ENCODE measurements at regions not wholly inside any gene's neighbourhood (a gene's known extent, or its start where the extent isn't known, plus 50 kb on each side); places are given as distances from the start of the nearest gene placed in this dataset.
"Not testable (repeated sequence)": the region's sequence is repeated elsewhere in the genome, so short reads cannot be mapped to it uniquely, and the experiment has no call there.

DNA sequence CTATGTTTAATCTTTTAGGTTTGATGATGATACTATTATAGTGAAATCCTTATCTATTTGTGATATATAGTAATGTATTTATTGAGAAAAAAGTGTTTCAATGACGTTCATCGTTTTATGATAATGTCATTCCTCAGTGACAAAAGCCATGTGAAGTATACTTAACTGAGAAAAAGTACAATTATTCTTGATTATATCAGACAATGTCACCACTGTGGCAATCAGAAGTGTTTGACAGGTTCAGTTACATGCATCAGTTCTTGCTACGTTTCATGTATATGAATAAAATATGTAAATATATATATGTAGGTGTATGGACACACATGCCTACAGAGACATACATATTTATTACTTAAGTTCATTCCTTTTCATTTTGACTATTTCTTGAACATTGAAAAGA is 341.5 kb upstream of the CDH10 start:
- Mint-ChIP-seq H3K27me3 (no peaks in the 10 kb centered on the region), H3K27ac (no peak overlapping the region), H3K9me3 (peaks cover 0 to 20% (median 7%) of the 10 kb centered on the region in 11 donors), H3K36me3 (no peaks in the 10 kb centered on the region), H3K4me3 (no peak overlapping the region), H3K4me1 (no peaks in the 10 kb centered on the region)
- ATAC-seq, result no peak
- no peaks in the 10 kb centered on the region for H3K9me3 ChIP-seq (ENCODE audit: control insufficient read depth in 2 of 3, low read length in 3 of 3)
- H3K27me3 ChIP-seq (ENCODE audit: control insufficient read depth in 2 of 2, insufficient read depth in 2 of 2, low read length in 2 of 2), result no peaks in the 10 kb centered on the region
- DNase-seq, result no peak
- no peaks in the 10 kb centered on the region for H3K4me1 ChIP-seq (ENCODE audit: control insufficient read depth in 2 of 2, insufficient read depth in 2 of 2, low read length in 2 of 2)
- ChIA-PET CTCF (no interaction called here), POLR2A (no interaction called here)
- no peaks in the 10 kb centered on the region for H3K36me3 ChIP-seq (ENCODE audit: control insufficient read depth in 2 of 3, insufficient read depth in 3 of 3, low read length in 3 of 3)
- H3K4me3 ChIP-seq (ENCODE audit: low read length), result no peak overlapping the region
- intact Hi-C loops (cut with micrococcal nuclease), result no loop called here
- no peak overlapping the region for H3K27ac ChIP-seq (ENCODE audit: low read depth, low read length)

GRCh38 chr5:24978552-24978951 is 333.8 kb upstream of the CDH10 start:
- H3K27me3 Mint-ChIP-seq; H3K4me3 Mint-ChIP-seq; ATAC-seq; H3K9me3 ChIP-seq (ENCODE audit: control insufficient read depth in 2 of 3, low read length in 3 of 3); POLR2A ChIA-PET; H3K27ac ChIP-seq (ENCODE audit: low read depth, low read length); CTCF ChIA-PET; H3K36me3 Mint-ChIP-seq; intact Hi-C loops (cut with micrococcal nuclease); H3K4me1 Mint-ChIP-seq; H3K36me3 ChIP-seq (ENCODE audit: control insufficient read depth in 2 of 3, insufficient read depth in 3 of 3, low read length in 3 of 3); DNase-seq; H3K4me3 ChIP-seq (ENCODE audit: low read length); H3K27ac Mint-ChIP-seq; H3K27me3 ChIP-seq (ENCODE audit: control insufficient read depth in 2 of 2, insufficient read depth in 2 of 2, low read length in 2 of 2); H3K4me1 ChIP-seq (ENCODE audit: control insufficient read depth in 2 of 2, insufficient read depth in 2 of 2, low read length in 2 of 2): not testable (repeated sequence)
- H3K9me3 Mint-ChIP-seq, result peaks cover 1 to 24% (median 7%) of the 10 kb centered on the region in 11 donors

GRCh38 chr5:24963611-24964010 is 318.8 kb upstream of the CDH10 start:
- CTCF ChIA-PET, result no interaction called here
- Mint-ChIP-seq H3K27ac (no peak overlapping the region), H3K27me3 (no peaks in the 10 kb centered on the region), H3K4me1 (no peaks in the 10 kb centered on the region), H3K9me3 (peaks cover 0 to 13% (median 4%) of the 10 kb centered on the region in 11 donors), H3K4me3 (no peak overlapping the region), H3K36me3 (no peaks in the 10 kb centered on the region)
- intact Hi-C loops (cut with micrococcal nuclease), result no loop called here
- POLR2A ChIA-PET, result no interaction called here
- H3K27ac ChIP-seq (ENCODE audit: low read depth, low read length), result no peak overlapping the region
- DNase-seq, result no peak
- no peaks in the 10 kb centered on the region for H3K36me3 ChIP-seq (ENCODE audit: control insufficient read depth in 2 of 3, insufficient read depth in 3 of 3, low read length in 3 of 3)
- no peak overlapping the region for H3K4me3 ChIP-seq (ENCODE audit: low read length)
- no peaks in the 10 kb centered on the region for H3K27me3 ChIP-seq (ENCODE audit: control insufficient read depth in 2 of 2, insufficient read depth in 2 of 2, low read length in 2 of 2)
- ATAC-seq, result no peak
- no peaks in the 10 kb centered on the region for H3K9me3 ChIP-seq (ENCODE audit: control insufficient read depth in 2 of 3, low read length in 3 of 3)
- no peaks in the 10 kb centered on the region for H3K4me1 ChIP-seq (ENCODE audit: control insufficient read depth in 2 of 2, insufficient read depth in 2 of 2, low read length in 2 of 2)

GRCh38 chr5:24923400-24923799 is 278.6 kb upstream of the CDH10 start:
- no peaks in the 10 kb centered on the region for H3K9me3 ChIP-seq (ENCODE audit: control insufficient read depth in 2 of 3, low read length in 3 of 3)
- ATAC-seq (no peak), DNase-seq (no peak)
- H3K9me3 Mint-ChIP-seq, result peaks cover 2 to 40% (median 16%) of the 10 kb centered on the region in 11 donors
- H3K27ac ChIP-seq (ENCODE audit: low read depth, low read length), result no peak overlapping the region
- no peaks in the 10 kb centered on the region for H3K36me3 Mint-ChIP-seq
- H3K4me3 ChIP-seq (ENCODE audit: low read length), result no peak overlapping the region
- H3K4me1 ChIP-seq (ENCODE audit: control insufficient read depth in 2 of 2, insufficient read depth in 2 of 2, low read length in 2 of 2), result no peaks in the 10 kb centered on the region
- no peaks in the 10 kb centered on the region for H3K4me1 Mint-ChIP-seq
- ChIA-PET CTCF (no interaction called here), POLR2A (no interaction called here)
- H3K27me3 ChIP-seq (ENCODE audit: control insufficient read depth in 2 of 2, insufficient read depth in 2 of 2, low read length in 2 of 2), result no peaks in the 10 kb centered on the region
- intact Hi-C loops (cut with micrococcal nuclease), result no loop called here
- H3K36me3 ChIP-seq (ENCODE audit: control insufficient read depth in 2 of 3, insufficient read depth in 3 of 3, low read length in 3 of 3), result no peaks in the 10 kb centered on the region
- H3K4me3 Mint-ChIP-seq, result no peak overlapping the region
- no peaks in the 10 kb centered on the region for H3K27me3 Mint-ChIP-seq
- H3K27ac Mint-ChIP-seq, result no peak overlapping the region

- peaks cover 1 to 34% (median 12%) of the 10 kb centered on the region in 11 donors for H3K9me3 Mint-ChIP-seq
- CTCF ChIA-PET, result no interaction called here
- H3K27ac Mint-ChIP-seq, result no peak overlapping the region
- DNase-seq, result no peak
- POLR2A ChIA-PET, result no interaction called here
- Histone ChIP-seq H3K27me3 (ENCODE audit: control insufficient read depth in 2 of 2, insufficient read depth in 2 of 2, low read length in 2 of 2) (no peaks in the 10 kb centered on the region), H3K4me1 (ENCODE audit: control insufficient read depth in 2 of 2, insufficient read depth in 2 of 2, low read length in 2 of 2) (no peaks in the 10 kb centered on the region), H3K4me3 (ENCODE audit: low read length) (no peak overlapping the region), H3K27ac (ENCODE audit: low read depth, low read length) (no peak overlapping the region), H3K9me3 (ENCODE audit: control insufficient read depth in 2 of 3, low read length in 3 of 3) (no peaks in the 10 kb centered on the region), H3K36me3 (ENCODE audit: control insufficient read depth in 2 of 3, insufficient read depth in 3 of 3, low read length in 3 of 3) (no peaks in the 10 kb centered on the region)
- no peak overlapping the region for H3K4me3 Mint-ChIP-seq
- H3K27me3 Mint-ChIP-seq, result no peaks in the 10 kb centered on the region
- H3K4me1 Mint-ChIP-seq, result no peaks in the 10 kb centered on the region
- intact Hi-C loops (cut with micrococcal nuclease), result no loop called here
- ATAC-seq, result no peak
- no peaks in the 10 kb centered on the region for H3K36me3 Mint-ChIP-seq
These were observed 273.9 kb upstream of the CDH10 start for GRCh38 chr5:24918676-24919075.

DNA sequence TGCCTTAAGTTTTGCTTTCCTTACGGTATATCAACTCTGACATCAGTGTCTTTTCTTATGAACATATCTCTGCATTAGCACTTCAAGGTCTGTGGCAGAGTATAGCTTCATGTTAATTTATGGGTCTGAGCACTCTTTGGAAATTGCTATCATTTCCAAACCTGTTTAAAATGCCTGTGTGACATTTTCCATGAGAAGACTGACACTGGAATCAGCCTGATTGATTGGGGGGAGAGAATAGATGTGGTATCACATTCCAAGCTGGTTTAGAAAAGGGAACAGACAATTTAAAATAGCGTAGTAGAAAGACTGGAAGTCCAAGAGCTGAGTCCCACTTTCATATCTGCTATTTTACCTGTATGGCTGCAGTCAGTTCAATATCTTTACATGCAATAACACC is 272.1 kb upstream of the CDH10 start:
- ATAC-seq, result no peak
- CTCF ChIA-PET, result no interaction called here

DNA sequence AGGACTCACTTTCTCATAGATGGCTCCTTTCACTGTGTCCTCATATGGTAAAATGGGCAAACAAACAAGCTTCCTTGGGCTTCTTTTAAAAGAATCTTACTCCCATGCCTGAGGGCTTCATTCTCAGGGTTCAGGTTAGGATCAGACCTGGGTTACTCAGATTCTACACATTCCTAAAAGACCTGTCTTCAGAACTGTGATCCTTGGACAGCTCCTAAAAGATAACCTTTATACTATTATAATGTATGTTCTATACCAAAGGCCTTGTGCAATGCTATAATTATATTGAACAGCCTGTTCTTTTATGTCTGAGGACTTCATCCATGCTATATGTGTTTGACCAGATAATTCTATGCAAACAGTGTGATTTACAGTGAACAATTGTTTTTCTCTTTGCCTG is 264.4 kb upstream of the CDH10 start:
- no peak overlapping the region for H3K4me3 ChIP-seq (ENCODE audit: low read length)
- Mint-ChIP-seq H3K4me3 (no peak overlapping the region), H3K36me3 (no peaks in the 10 kb centered on the region), H3K4me1 (no peaks in the 10 kb centered on the region), H3K27me3 (no peaks in the 10 kb centered on the region), H3K9me3 (peaks cover 0 to 17% (median 7%) of the 10 kb centered on the region in 11 donors), H3K27ac (no peak overlapping the region)
- H3K27ac ChIP-seq (ENCODE audit: low read depth, low read length), result no peak overlapping the region
- no peaks in the 10 kb centered on the region for H3K9me3 ChIP-seq (ENCODE audit: control insufficient read depth in 2 of 3, low read length in 3 of 3)
- ChIA-PET POLR2A (no interaction called here), CTCF (no interaction called here)
- DNase-seq (no peak), ATAC-seq (no peak)
- no peaks in the 10 kb centered on the region for H3K4me1 ChIP-seq (ENCODE audit: control insufficient read depth in 2 of 2, insufficient read depth in 2 of 2, low read length in 2 of 2)
- H3K27me3 ChIP-seq (ENCODE audit: control insufficient read depth in 2 of 2, insufficient read depth in 2 of 2, low read length in 2 of 2), result no peaks in the 10 kb centered on the region
- intact Hi-C loops (cut with micrococcal nuclease), result no loop called here
- H3K36me3 ChIP-seq (ENCODE audit: control insufficient read depth in 2 of 3, insufficient read depth in 3 of 3, low read length in 3 of 3), result no peaks in the 10 kb centered on the region

More for the DNA sequence above, 272.1 kb upstream of the CDH10 start:
- no peak overlapping the region for H3K27ac Mint-ChIP-seq
- Histone ChIP-seq H3K9me3 (ENCODE audit: control insufficient read depth in 2 of 3, low read length in 3 of 3) (no peaks in the 10 kb centered on the region), H3K4me1 (ENCODE audit: control insufficient read depth in 2 of 2, insufficient read depth in 2 of 2, low read length in 2 of 2) (no peaks in the 10 kb centered on the region), H3K27ac (ENCODE audit: low read depth, low read length) (no peak overlapping the region), H3K4me3 (ENCODE audit: low read length) (no peak overlapping the region), H3K27me3 (ENCODE audit: control insufficient read depth in 2 of 2, insufficient read depth in 2 of 2, low read length in 2 of 2) (no peaks in the 10 kb centered on the region), H3K36me3 (ENCODE audit: control insufficient read depth in 2 of 3, insufficient read depth in 3 of 3, low read length in 3 of 3) (no peaks in the 10 kb centered on the region)
- POLR2A ChIA-PET, result no interaction called here
- H3K4me3 Mint-ChIP-seq, result no peak overlapping the region
- H3K4me1 Mint-ChIP-seq, result no peaks in the 10 kb centered on the region
- intact Hi-C loops (cut with micrococcal nuclease), result no loop called here
- H3K36me3 Mint-ChIP-seq, result no peaks in the 10 kb centered on the region
- no peaks in the 10 kb centered on the region for H3K27me3 Mint-ChIP-seq
- H3K9me3 Mint-ChIP-seq, result peaks cover 2 to 27% (median 13%) of the 10 kb centered on the region in 11 donors
- no peak for DNase-seq

All from naive thymus-derived CD4-positive, alpha-beta T cell (primary cell).